B cell (primary cell): ENCODE measurements at regions not wholly inside any gene's neighbourhood (a gene's known extent, or its start where the extent isn't known, plus 50 kb on each side); places are given as distances from the start of the nearest gene placed in this dataset.

Experiments used
- CTCF ChIP-seq: fragments of 200-600 bp; IDR thresholded peaks from one replicate; pipeline ENCODE4 v1.8.0; 2022; ENCODE audit warnings: antibody characterized with exemption, mild to moderate bottlenecking
- EZH2 ChIP-seq: IDR thresholded peaks from 2 replicates; pipeline ENCODE4 v1.6.1; 2012; ENCODE audit warnings: borderline replicate concordance, low read depth, mild to moderate bottlenecking, moderate library complexity, low read length; ENCODE audit not compliant: insufficient read depth, poor library complexity, severe bottlenecking

GRCh38 chr7:68423356-68423755, 1174.9 kb upstream of the AUTS2 start:
- no peak for TF ChIP-seq CTCF
- no peak for TF ChIP-seq EZH2
